Body of pancreas (tissue), 4 donors: ENCODE measurements at regions not wholly inside any gene's neighbourhood (a gene's known extent, or its start where the extent isn't known, plus 50 kb on each side); places are given as distances from the start of the nearest gene placed in this dataset.

ENCODE experiments used
- CTCF ChIP-seq, 7 experiments: fragments of 450-650 bp in 4 of 7; fragments of 200-600 bp in 3 of 7; sonication (generic) in 3 of 7; IDR thresholded peaks; one replicate each; pipeline ENCODE4 v1.5.1; 2016 to 2019; ENCODE audit warnings: antibody characterized with exemption in 7 of 7
- POLR2A ChIP-seq, 3 donors: fragments of 450-650 bp; IDR thresholded peaks; one replicate each; pipeline ENCODE4 v1.6.1; 2016; ENCODE audit warnings: antibody characterized with exemption in 3 of 3, mild to moderate bottlenecking in 2 of 3

DNA sequence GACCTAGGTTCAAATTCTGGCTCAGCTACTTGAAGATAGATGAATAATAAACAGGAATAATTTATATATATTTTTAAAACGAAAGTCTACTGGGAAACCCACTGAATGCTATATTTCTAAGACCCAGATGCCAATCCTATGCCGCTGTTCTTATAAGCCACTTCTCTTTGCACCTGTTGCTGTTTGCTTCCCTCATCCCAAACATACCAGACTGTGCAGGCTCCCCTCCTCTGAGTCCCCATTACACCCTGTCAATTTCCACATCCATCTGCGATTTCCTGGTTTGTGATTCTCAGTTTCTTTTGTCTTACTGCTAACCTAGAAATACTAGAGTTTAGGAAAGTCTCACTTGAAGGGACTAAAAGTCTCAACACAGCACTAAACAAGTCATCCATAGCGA, 92.8 kb upstream of the CAST start:
- TF ChIP-seq CTCF (IDR thresholded peaks at IDR 0.05) (no peak), POLR2A (IDR thresholded peaks at IDR 0.05) (no peak)
